HepG2 (cell line): ENCODE measurements at regions not wholly inside any gene's neighbourhood (a gene's known extent, or its start where the extent isn't known, plus 50 kb on each side); places are given as distances from the start of the nearest gene placed in this dataset.

Experiments
- ATAC-seq: fragments of 200-7000 bp; cut with Tn5 transposase; 3 replicates; pipeline ENCODE4 v1.9.1; 2020; ENCODE audit warnings: mild to moderate bottlenecking, moderate library complexity
- BruUV-seq: library from RNA; stranded (reverse); fragments of 400-500 nt; replicated peaks from 2 replicates; lab custom pipeline; 2021; lab: Mats Ljungman, UMichigan
- CTCF ChIA-PET: fragments of 300-600 bp; formaldehyde crosslinking; extraction: SDS; loops from one replicate; lab custom pipeline; 2021; ENCODE audit warnings: low total read pairs, inconsistent platforms, low intra/inter-chr PET ratio; lab: Yijun Ruan, JAX
- POLR2A ChIA-PET: fragments of 350-600 bp; sonication (Branson Sonifier 250); formaldehyde crosslinking; loops from one replicate; lab custom pipeline; 2020; ENCODE audit warnings: antibody characterized with exemption, inconsistent platforms; lab: Yijun Ruan, JAX
- DNase-seq: peaks from one replicate; pipeline ENCODE4 v3.0.0-alpha.2; 2015; ENCODE audit warnings: low spot score
- FAIRE-seq: peaks from 3 replicates; lab custom pipeline; 2011; peaks lifted over from hg19 to GRCh38; lab: Jason Lieb, UNC
- H2AFZ ChIP-seq: one replicate; pipeline ENCODE4 v1.6.1; 2011; ENCODE audit warnings: low read length, inconsistent platforms
- H3K27ac ChIP-seq: fragments of 300-600 bp; 3 replicates; pipeline ENCODE4 v1.8.0; 2011; ENCODE audit warnings: mixed run types, mild to moderate bottlenecking, mixed read lengths, low read length, inconsistent platforms; ENCODE audit not compliant: insufficient read depth; ENCODE audit errors: extremely low read length
- H3K27me3 ChIP-seq, 2 experiments: fragments of 200-600 bp in 1 of 2; 2 replicates in 1 of 2; 3 replicates in 1 of 2; pipeline versions ENCODE4 v1.6.0 to v1.8.0; 2011; ENCODE audit warnings: low read length in 2 of 2, mild to moderate bottlenecking in 2 of 2, moderate library complexity in 2 of 2, inconsistent platforms in 1 of 2; ENCODE audit not compliant: insufficient read depth in 2 of 2, control insufficient read depth in 1 of 2
- H3K36me3 ChIP-seq, 2 experiments: fragments of 200-600 bp in 1 of 2; replicated peaks in 1 of 2; 2 replicates in 1 of 2; 3 replicates in 1 of 2; pipeline versions ENCODE4 v1.5.1 to v1.8.0; 2011; ENCODE audit warnings: low read length in 2 of 2, inconsistent platforms in 1 of 2; ENCODE audit not compliant: insufficient read depth in 2 of 2, control insufficient read depth in 1 of 2
- H3K4me1 ChIP-seq: 2 replicates; pipeline ENCODE4 v1.5.1; 2012; ENCODE audit warnings: low read length, inconsistent platforms; ENCODE audit not compliant: insufficient read depth
- H3K4me2 ChIP-seq: 2 replicates; pipeline ENCODE4 v1.6.0; 2011; ENCODE audit warnings: low read depth, low read length, inconsistent platforms
- H3K4me3 ChIP-seq, 3 experiments: fragments of 200-600 bp in 1 of 3; sonication (generic), shearing (Covaris generic) in 1 of 3; replicated peaks in 1 of 3; 2 replicates each; pipeline ENCODE4 v1.5.1; 2011 to 2016; ENCODE audit warnings: low read length in 3 of 3, inconsistent platforms in 2 of 3, low read depth in 2 of 3, mild to moderate bottlenecking in 2 of 3, control low read depth in 1 of 3, mixed read lengths in 1 of 3; ENCODE audit not compliant: insufficient read depth in 1 of 3
- H3K79me2 ChIP-seq: one replicate; pipeline ENCODE4 v1.6.1; 2011; ENCODE audit warnings: low read length, inconsistent platforms; ENCODE audit not compliant: insufficient read depth
- H3K9ac ChIP-seq: 2 replicates; pipeline ENCODE4 v1.6.0; 2011; ENCODE audit warnings: mild to moderate bottlenecking, low read depth, low read length, inconsistent platforms; ENCODE audit not compliant: insufficient read depth
- H3K9me3 ChIP-seq: 2 replicates; pipeline ENCODE4 v1.5.1; 2012; ENCODE audit warnings: mild to moderate bottlenecking, low read length
- H4K20me1 ChIP-seq: 2 replicates; pipeline ENCODE4 v1.6.0; 2011; ENCODE audit warnings: inconsistent platforms, mild to moderate bottlenecking, low read length, moderate library complexity; ENCODE audit not compliant: insufficient read depth
- AFF4 ChIP-seq: sonication (generic); formaldehyde crosslinking; IDR thresholded peaks from 2 replicates; pipeline ENCODE4 v1.4.0; 2020; ENCODE audit warnings: missing genetic modification reagents
- BCL6 ChIP-seq: IDR thresholded peaks from 2 replicates; pipeline ENCODE4 v1.6.1; 2016; ENCODE audit warnings: missing genetic modification reagents, missing compliant biosample characterization
- BHLHE40 ChIP-seq: IDR thresholded peaks from 2 replicates; pipeline ENCODE4 v1.6.1; 2011; ENCODE audit warnings: low read length, improper control_type of control experiment
- MIER3 ChIP-seq: IDR thresholded peaks from 2 replicates; pipeline ENCODE4 v1.6.1; 2016; ENCODE audit warnings: missing compliant biosample characterization, borderline replicate concordance
- NFE2 ChIP-seq: sonication (generic); formaldehyde crosslinking; IDR thresholded peaks from 2 replicates; pipeline ENCODE4 v1.4.0; 2020; ENCODE audit warnings: missing genetic modification reagents
- POLR2AphosphoS5 ChIP-seq: IDR thresholded peaks from 2 replicates; pipeline ENCODE4 v1.6.1; 2012; ENCODE audit warnings: low read depth, low read length
- SRY ChIP-seq: sonication (generic); formaldehyde crosslinking; IDR thresholded peaks from 2 replicates; pipeline ENCODE4 v1.8.0; 2022; ENCODE audit warnings: mild to moderate bottlenecking, missing genetic modification reagents
- TEF ChIP-seq: sonication (generic); formaldehyde crosslinking; IDR thresholded peaks from 2 replicates; pipeline ENCODE4 v1.5.0; 2020; ENCODE audit warnings: missing genetic modification reagents
- ZFY ChIP-seq: sonication (generic); formaldehyde crosslinking; IDR thresholded peaks from 2 replicates; pipeline ENCODE4 v1.4.0; 2020; ENCODE audit warnings: missing genetic modification reagents
- ZNF331 ChIP-seq: sonication (generic); formaldehyde crosslinking; IDR thresholded peaks from 2 replicates; pipeline ENCODE4 v1.4.0; 2020; ENCODE audit warnings: missing genetic modification reagents
- ZNF556 ChIP-seq: sonication (generic); formaldehyde crosslinking; IDR thresholded peaks from 2 replicates; pipeline ENCODE4 v1.4.0; 2020; ENCODE audit warnings: mild to moderate bottlenecking, missing genetic modification reagents, borderline replicate concordance
- ZNF605 ChIP-seq: sonication (generic); formaldehyde crosslinking; IDR thresholded peaks from 2 replicates; pipeline ENCODE4 v1.8.0; 2022; ENCODE audit warnings: mild to moderate bottlenecking, missing genetic modification reagents
- ZNF782 ChIP-seq: sonication (generic); formaldehyde crosslinking; IDR thresholded peaks from 2 replicates; pipeline ENCODE4 v1.4.0; 2020; ENCODE audit warnings: missing genetic modification reagents, mild to moderate bottlenecking, borderline replicate concordance
- WGBS: methylation state at CpG from one replicate; pipeline ENCODE4 v1.1.6; 2017; ENCODE audit warnings: low lambda C conversion rate; 5-methylcytosine and 5-hydroxymethylcytosine counted together
- in situ Hi-C: cut with HindIII; loops from 2 replicates; pipeline ENCODE4 v1.10.0; 2017; ENCODE audit warnings: low pct_unique_long_range_greater_than_20kb; ENCODE audit not compliant: extremely low pct_ligation_motif_present
- intact Hi-C: fragments of 100-400 bp; cut with micrococcal nuclease; formaldehyde crosslinking; loops from one replicate; pipeline ENCODE4 v1.10.0; 2022; ENCODE audit not compliant: unreplicated experiment

GRCh38 chr2:106020821-106021661 is 173.1 kb downstream of the UXS1 start:
- no peak overlapping the region for H3K4me2 ChIP-seq
- CTCF ChIA-PET = no interaction called here
- BruUV-seq = no TSS peak
- no peak overlapping the region for H3K27ac ChIP-seq
- no peak for TF ChIP-seq ZNF331 (CRISPR knock-in tag)
- TF ChIP-seq NFE2 (CRISPR knock-in tag) = no peak
- TF ChIP-seq, all 625 proteins: peak for 0
- POLR2A ChIA-PET = no interaction called here
- H2AFZ ChIP-seq = no peak overlapping the region
- H4K20me1 ChIP-seq = no peaks in the 10 kb centered on the region
- H3K9ac ChIP-seq = no peak overlapping the region
- in situ Hi-C loops = no loop called here
- ATAC-seq = no peak
- no peaks in the 10 kb centered on the region for H3K4me1 ChIP-seq
- H3K4me3 ChIP-seq = no peak overlapping the region
- WGBS = 30% methylated on average over 12 of the region's 12 CpGs
- peaks cover 4 to 25% of the 10 kb centered on the region in 2 experiments; a peak in 3 of 5 replicates for H3K27me3 ChIP-seq
- H3K79me2 ChIP-seq = no peaks in the 10 kb centered on the region
- intact Hi-C loops = no loop called here
- no peaks in the 10 kb centered on the region for H3K9me3 ChIP-seq
- no peak for FAIRE-seq
- DNase-seq = no peak
- H3K36me3 ChIP-seq = no peaks in the 10 kb centered on the region

- POLR2A ChIA-PET = interaction anchor here (1.1 kb wide), 1 partner anchor 11 kb away, joined by 3 read pairs; no protein-coding TSS in a partner anchor
- H4K20me1 ChIP-seq = no peaks in the 10 kb centered on the region
- H3K4me2 ChIP-seq = no peak overlapping the region
- no peaks in the 10 kb centered on the region for H3K9me3 ChIP-seq
- H3K4me1 ChIP-seq = no peaks in the 10 kb centered on the region
- H2AFZ ChIP-seq = no peak overlapping the region
- WGBS = 63% methylated on average over 4 of the region's 4 CpGs
- no peaks in the 10 kb centered on the region for H3K36me3 ChIP-seq
- ATAC-seq (no peak), DNase-seq (no peak), FAIRE-seq (no peak)
- CTCF ChIA-PET = no interaction called here
- in situ Hi-C loops (no loop called here), intact Hi-C loops (no loop called here)
- no peak overlapping the region for H3K9ac ChIP-seq
- H3K79me2 ChIP-seq = no peaks in the 10 kb centered on the region
- peaks cover 3 to 25% of the 10 kb centered on the region in 2 experiments; a peak in 3 of 5 replicates for H3K27me3 ChIP-seq
- H3K27ac ChIP-seq = no peak overlapping the region
- no peak overlapping the region for H3K4me3 ChIP-seq
- no TSS peak for BruUV-seq
- TF ChIP-seq SRY (no peak), BCL6 (CRISPR knock-in tag) (no peak), ZNF605 (CRISPR knock-in tag) (no peak), MIER3 (CRISPR knock-in tag) (no peak), ZFY (CRISPR knock-in tag) (no peak), TEF (CRISPR knock-in tag) (no peak), ZNF556 (CRISPR knock-in tag) (no peak), POLR2AphosphoS5 (no peak), ZNF782 (CRISPR knock-in tag) (no peak), BHLHE40 (no peak), AFF4 (no peak)
Measured at GRCh38 chr2:106020032-106020431, 174.1 kb downstream of the UXS1 start.
